ENCODE measurements at regions not wholly inside any gene's neighbourhood (a gene's known extent, or its start where the extent isn't known, plus 50 kb on each side); places are given as distances from the start of the nearest gene placed in this dataset.

DNA sequence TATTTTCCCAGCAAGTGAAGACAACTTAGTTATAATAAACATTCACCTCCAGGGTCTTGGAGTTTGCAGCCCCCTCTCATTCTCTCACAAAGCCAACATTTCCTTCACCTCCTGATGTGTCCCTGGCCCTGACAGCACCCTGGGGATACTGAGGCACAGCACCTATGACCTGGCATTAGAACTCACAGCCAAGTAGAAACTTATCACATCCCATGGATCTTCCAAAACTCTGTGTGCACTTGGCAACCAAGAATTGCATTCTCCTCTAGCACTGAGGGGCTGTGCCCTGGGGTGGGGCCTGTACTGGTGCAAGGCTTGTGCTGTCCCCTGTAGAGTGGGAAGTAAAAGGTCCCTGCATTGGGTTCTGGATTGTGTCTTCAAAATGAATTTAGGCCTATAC, 116.7 kb upstream of the IGLL5 start:
- intact Hi-C loops (cut with micrococcal nuclease; ENCODE audit: unreplicated experiment), result no loop called here
- H3K4me1 ChIP-seq (ENCODE audit: insufficient read depth, low read length, poor library complexity, severe bottlenecking), result no peaks in the 10 kb centered on the region

DNA sequence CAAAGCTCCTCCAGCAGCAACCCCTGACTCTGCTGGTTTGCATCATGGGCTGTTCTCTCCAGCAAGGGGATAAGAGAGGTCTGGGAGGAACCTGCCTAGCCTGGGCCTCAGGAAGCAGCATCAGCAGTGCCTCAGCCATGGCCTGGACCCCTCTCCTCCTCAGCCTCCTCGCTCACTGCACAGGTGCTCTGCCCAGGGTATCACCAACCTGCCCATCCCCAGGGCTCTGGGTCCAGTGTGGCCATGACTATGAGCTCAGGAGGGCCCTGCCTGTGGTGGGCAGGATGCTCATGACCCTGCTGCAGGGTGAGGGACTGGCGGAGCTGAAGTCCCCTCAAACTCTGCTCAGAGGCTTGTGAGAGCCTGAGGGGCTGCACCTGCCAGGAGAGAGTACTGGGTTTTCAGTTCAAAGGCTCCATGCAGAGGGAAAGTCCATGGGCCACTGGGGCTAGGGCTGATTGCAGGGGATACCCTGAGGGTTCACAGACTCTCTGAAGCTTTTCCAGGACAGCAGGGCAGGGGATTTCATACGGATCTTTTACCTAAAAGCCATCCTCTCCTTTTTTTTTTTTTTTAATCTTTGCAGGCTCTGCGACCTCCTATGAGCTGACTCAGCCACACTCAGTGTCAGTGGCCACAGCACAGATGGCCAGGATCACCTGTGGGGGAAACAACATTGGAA, 115.8 kb upstream of the IGLL5 start:
- intact Hi-C loops (cut with micrococcal nuclease; ENCODE audit: unreplicated experiment), result no loop called here
- no peaks in the 10 kb centered on the region for H3K36me3 ChIP-seq (ENCODE audit: insufficient read depth, low read length, poor library complexity, severe bottlenecking)
- ChIA-PET POLR2A (ENCODE audit: low non-redundant PET) (no interaction called here), CTCF (interaction anchor here (0.6 kb wide), 1 partner anchor 10 kb away, joined by 4 read pairs; no protein-coding TSS in a partner anchor)
- no TSS peak for BruUV-seq (replicated peaks)
- no peaks in the 10 kb centered on the region for H3K4me1 ChIP-seq (ENCODE audit: insufficient read depth, low read length, poor library complexity, severe bottlenecking)
- H3K4me3 ChIP-seq (ENCODE audit: low read depth, low read length, poor library complexity, severe bottlenecking), result no peak overlapping the region
- no peak for DNase-seq (ENCODE audit: low spot score)
- H3K27me3 ChIP-seq (replicated peaks; ENCODE audit: insufficient read depth, low read depth, low read length, poor library complexity), result peaks cover 5% of the 10 kb centered on the region
- TF ChIP-seq CTCF (conservative IDR thresholded peaks at IDR 0.05; ENCODE audit: low read depth, low read length), result no peak
- no peak overlapping the region for H3K27ac ChIP-seq (ENCODE audit: low read depth, low read length, poor library complexity, severe bottlenecking)
- no peaks in the 10 kb centered on the region for H3K9me3 ChIP-seq (ENCODE audit: low read depth, low read length, poor library complexity, severe bottlenecking)

More for the DNA sequence above, 116.7 kb upstream of the IGLL5 start:
- CTCF ChIA-PET, result interaction anchor here (0.5 to 1.5 kb wide), 6 partner anchors 19 to 184 kb away, joined by 3 to 8 read pairs (median 3); no protein-coding TSS in a partner anchor
- BruUV-seq (replicated peaks), result no TSS peak
- TF ChIP-seq EZH2 (IDR thresholded peaks at IDR 0.05; ENCODE audit: borderline replicate concordance, low read depth, low read length, poor library complexity, severe bottlenecking) (no peak), CTCF (conservative IDR thresholded peaks at IDR 0.05; ENCODE audit: low read depth, low read length) (no peak)
- POLR2A ChIA-PET (ENCODE audit: low non-redundant PET), result no interaction called here
- H3K36me3 ChIP-seq (ENCODE audit: insufficient read depth, low read length, poor library complexity, severe bottlenecking), result no peaks in the 10 kb centered on the region
- no peak overlapping the region for H3K27ac ChIP-seq (ENCODE audit: low read depth, low read length, poor library complexity, severe bottlenecking)
- H3K9me3 ChIP-seq (ENCODE audit: low read depth, low read length, poor library complexity, severe bottlenecking), result no peaks in the 10 kb centered on the region
- peaks cover 5% of the 10 kb centered on the region for H3K27me3 ChIP-seq (replicated peaks; ENCODE audit: insufficient read depth, low read depth, low read length, poor library complexity)
- no peak overlapping the region for H3K4me3 ChIP-seq (ENCODE audit: low read depth, low read length, poor library complexity, severe bottlenecking)
- DNase-seq (ENCODE audit: low spot score), result no peak

- H3K4me3 ChIP-seq (ENCODE audit: low read depth, low read length, poor library complexity, severe bottlenecking), result no peak overlapping the region
- ChIA-PET CTCF (interaction anchor here (0.6 kb wide), 1 partner anchor 10 kb away, joined by 4 read pairs; no protein-coding TSS in a partner anchor), POLR2A (ENCODE audit: low non-redundant PET) (no interaction called here)
- no peaks in the 10 kb centered on the region for H3K9me3 ChIP-seq (ENCODE audit: low read depth, low read length, poor library complexity, severe bottlenecking)
- H3K4me1 ChIP-seq (ENCODE audit: insufficient read depth, low read length, poor library complexity, severe bottlenecking), result no peaks in the 10 kb centered on the region
- H3K27me3 ChIP-seq (replicated peaks; ENCODE audit: insufficient read depth, low read depth, low read length, poor library complexity), result peaks cover 4% of the 10 kb centered on the region
- no peak overlapping the region for H3K27ac ChIP-seq (ENCODE audit: low read depth, low read length, poor library complexity, severe bottlenecking)
- intact Hi-C loops (cut with micrococcal nuclease; ENCODE audit: unreplicated experiment), result no loop called here
- H3K36me3 ChIP-seq (ENCODE audit: insufficient read depth, low read length, poor library complexity, severe bottlenecking), result no peaks in the 10 kb centered on the region
- no peak for TF ChIP-seq EZH2 (IDR thresholded peaks at IDR 0.05; ENCODE audit: borderline replicate concordance, low read depth, low read length, poor library complexity, severe bottlenecking)
- no peak for TF ChIP-seq CTCF (conservative IDR thresholded peaks at IDR 0.05; ENCODE audit: low read depth, low read length)
- DNase-seq (ENCODE audit: low spot score), result no peak
- no TSS peak for BruUV-seq (replicated peaks)
Observed at GRCh38 chr22:22772396-22772795, 115.2 kb upstream of the IGLL5 start.

Measured in A673 (cell line).